GM12878 (cell line): ENCODE measurements at regions not wholly inside any gene's neighbourhood (a gene's known extent, or its start where the extent isn't known, plus 50 kb on each side); places are given as distances from the start of the nearest gene placed in this dataset.
A peak's percentile ranks its signal among the peaks of the same experiment; 100 is the strongest.

ENCODE experiments used
- ATAC-seq: fragments of 200-7000 bp; cut with Tn5 transposase; 3 replicates; pipeline ENCODE4 v1.9.1; 2020; ENCODE audit warnings: mild to moderate bottlenecking, moderate library complexity
- BruUV-seq: library from RNA; stranded (reverse); fragments of 400-500 nt; replicated peaks from 2 replicates; lab custom pipeline; 2021; lab: Mats Ljungman, UMichigan
- CTCF ChIA-PET: fragments of 300-600 bp; sonication (Branson Sonifier 250); formaldehyde crosslinking; extraction: SDS; loops from one replicate; lab custom pipeline; 2021; ENCODE audit warnings: inconsistent platforms; lab: Yijun Ruan, JAX
- POLR2A ChIA-PET: fragments of 350-600 bp; formaldehyde crosslinking; extraction: SDS; loops from one replicate; lab custom pipeline; 2021; ENCODE audit warnings: inconsistent platforms; lab: Charles Lee
- RAD21 ChIA-PET: fragments of 300-600 bp; sonication (Branson Sonifier 250); formaldehyde crosslinking; loops from one replicate; lab custom pipeline; 2023; ENCODE audit warnings: antibody characterized with exemption; ENCODE audit not compliant: unreplicated experiment; lab: Charles Lee
- SMC1A ChIA-PET: fragments of 300-600 bp; sonication (Branson Sonifier 250); formaldehyde crosslinking; loops from one replicate; lab custom pipeline; 2023; ENCODE audit not compliant: unreplicated experiment, uncharacterized antibody; lab: Charles Lee
- DNase-seq: peaks from one replicate; pipeline ENCODE4 v3.0.0-alpha.2; 2011; ENCODE audit warnings: low read depth, low spot score
- FAIRE-seq: peaks from 3 replicates; lab custom pipeline; 2011; peaks lifted over from hg19 to GRCh38; lab: Jason Lieb, UNC
- H2AFZ ChIP-seq: 2 replicates; pipeline ENCODE4 v1.6.0; 2011; ENCODE audit warnings: low read depth, low read length, control low read depth; ENCODE audit not compliant: control insufficient read depth
- H3K27ac ChIP-seq: 2 replicates; pipeline ENCODE4 v1.5.1; 2011; ENCODE audit warnings: control low read depth; ENCODE audit not compliant: control insufficient read depth, insufficient read depth
- H3K27me3 ChIP-seq, 2 experiments: replicated peaks in 1 of 2; 2 replicates each; pipeline versions ENCODE4 v1.6.0 to v1.6.1; 2011; ENCODE audit warnings: low read length in 1 of 2; ENCODE audit not compliant: control insufficient read depth in 2 of 2, insufficient read depth in 2 of 2
- H3K36me3 ChIP-seq, 2 experiments: 2 replicates each; pipeline ENCODE4 v1.5.1; 2011; ENCODE audit warnings: low read length in 1 of 2; ENCODE audit not compliant: control insufficient read depth in 2 of 2, insufficient read depth in 2 of 2
- H3K4me1 ChIP-seq: 2 replicates; pipeline ENCODE4 v1.6.1; 2011; ENCODE audit warnings: mild to moderate bottlenecking, low read length, moderate library complexity, mixed read lengths; ENCODE audit not compliant: control insufficient read depth, insufficient read depth
- H3K4me2 ChIP-seq: 2 replicates; pipeline ENCODE4 v1.6.0; 2011; ENCODE audit warnings: control low read depth; ENCODE audit not compliant: control insufficient read depth, insufficient read depth
- H3K4me3 ChIP-seq: fragments of 200-600 bp; sonication (generic); 2 replicates; pipeline ENCODE4 v1.5.1; 2016
- H3K79me2 ChIP-seq: 2 replicates; pipeline ENCODE4 v1.6.0; 2011; ENCODE audit warnings: low read length; ENCODE audit not compliant: control insufficient read depth, insufficient read depth
- H3K9ac ChIP-seq: 2 replicates; pipeline ENCODE4 v1.8.0; 2011; ENCODE audit warnings: low read length, control low read depth, mixed read lengths; ENCODE audit not compliant: control insufficient read depth, insufficient read depth
- H3K9me3 ChIP-seq: replicated peaks from 3 replicates; pipeline ENCODE4 v1.5.1; 2011; ENCODE audit warnings: mild to moderate bottlenecking, low read length; ENCODE audit not compliant: control insufficient read depth, insufficient read depth
- H4K20me1 ChIP-seq: 2 replicates; pipeline ENCODE4 v1.6.0; 2011; ENCODE audit not compliant: control insufficient read depth, insufficient read depth
- ATF7 ChIP-seq: fragments of 450-650 bp; IDR thresholded peaks from 2 replicates; pipeline ENCODE4 v1.6.1; 2016; ENCODE audit warnings: low read depth, mild to moderate bottlenecking
- BCLAF1 ChIP-seq: fragments of 450-650 bp; IDR thresholded peaks from 2 replicates; pipeline ENCODE4 v1.6.1; 2017; ENCODE audit warnings: antibody characterized with exemption, mild to moderate bottlenecking, moderate library complexity
- CTCF ChIP-seq, 3 experiments: IDR thresholded peaks in 2 of 3; conservative IDR thresholded peaks in 1 of 3; 2 replicates each; pipeline ENCODE4 v1.5.1; 2011; ENCODE audit warnings: low read depth in 3 of 3, low read length in 3 of 3, mild to moderate bottlenecking in 3 of 3, control low read depth in 2 of 3, moderate library complexity in 2 of 3, inconsistent platforms in 1 of 3, mixed read lengths in 1 of 3; ENCODE audit not compliant: control insufficient read depth in 2 of 3, insufficient read depth in 1 of 3; ENCODE audit errors: extremely low read depth in 1 of 3
- GATAD2B ChIP-seq: fragments of 450-650 bp; conservative IDR thresholded peaks from 2 replicates; pipeline ENCODE4 v1.6.1; 2017; ENCODE audit warnings: low read depth, mild to moderate bottlenecking, moderate library complexity
- JUNB ChIP-seq: IDR thresholded peaks from 2 replicates; pipeline ENCODE4 v1.6.1; 2016; ENCODE audit warnings: antibody characterized with exemption, mild to moderate bottlenecking
- JUND ChIP-seq: IDR thresholded peaks from 2 replicates; pipeline ENCODE4 v1.6.1; 2012; ENCODE audit warnings: low read depth, mild to moderate bottlenecking, low read length, improper control_type of control experiment, moderate library complexity
- KLF5 ChIP-seq: fragments of 450-650 bp; IDR thresholded peaks from 2 replicates; pipeline ENCODE4 v1.6.1; 2014; ENCODE audit warnings: mild to moderate bottlenecking; ENCODE audit not compliant: partially characterized antibody
- SPI1 ChIP-seq: IDR thresholded peaks from 2 replicates; pipeline ENCODE4 v1.6.1; 2011; ENCODE audit warnings: low read depth, mild to moderate bottlenecking, low read length, moderate library complexity, borderline replicate concordance; ENCODE audit not compliant: insufficient read depth
- TAF1 ChIP-seq: IDR thresholded peaks from 2 replicates; pipeline ENCODE4 v1.6.1; 2011; ENCODE audit warnings: mild to moderate bottlenecking, low read depth, low read length, borderline replicate concordance
- TCF3 ChIP-seq: IDR thresholded peaks from 2 replicates; pipeline ENCODE4 v1.6.1; 2012; ENCODE audit warnings: low read depth, mild to moderate bottlenecking, low read length, borderline replicate concordance; ENCODE audit not compliant: insufficient read depth
- TCF7 ChIP-seq: IDR thresholded peaks from 2 replicates; pipeline ENCODE4 v1.6.1; 2014; ENCODE audit warnings: antibody characterized with exemption, borderline replicate concordance
- ZNF24 ChIP-seq: fragments of 450-650 bp; IDR thresholded peaks from 2 replicates; pipeline ENCODE4 v1.6.1; 2017; ENCODE audit warnings: antibody characterized with exemption, mild to moderate bottlenecking
- ZSCAN29 ChIP-seq: fragments of 450-650 bp; IDR thresholded peaks from 2 replicates; pipeline ENCODE4 v1.6.1; 2017; ENCODE audit warnings: mild to moderate bottlenecking, moderate library complexity
- in situ Hi-C: fragments of 300-500 bp; cut with MboI; formaldehyde crosslinking; loops from 9 replicates; pipeline ENCODE4 v1.14.3; 2018; ENCODE audit warnings: mixed read lengths
- intact Hi-C: fragments of 100-400 bp; cut with micrococcal nuclease; formaldehyde crosslinking; loops from one replicate; pipeline ENCODE4 v1.14.2; 2022; ENCODE audit not compliant: unreplicated experiment
- TF ChIP-seq, protein P1 (sequence below): fragments of 450-650 bp; IDR thresholded peaks from 2 replicates; pipeline ENCODE4 v1.6.1; 2017; ENCODE audit warnings: low read depth, mild to moderate bottlenecking, moderate library complexity

DNA sequence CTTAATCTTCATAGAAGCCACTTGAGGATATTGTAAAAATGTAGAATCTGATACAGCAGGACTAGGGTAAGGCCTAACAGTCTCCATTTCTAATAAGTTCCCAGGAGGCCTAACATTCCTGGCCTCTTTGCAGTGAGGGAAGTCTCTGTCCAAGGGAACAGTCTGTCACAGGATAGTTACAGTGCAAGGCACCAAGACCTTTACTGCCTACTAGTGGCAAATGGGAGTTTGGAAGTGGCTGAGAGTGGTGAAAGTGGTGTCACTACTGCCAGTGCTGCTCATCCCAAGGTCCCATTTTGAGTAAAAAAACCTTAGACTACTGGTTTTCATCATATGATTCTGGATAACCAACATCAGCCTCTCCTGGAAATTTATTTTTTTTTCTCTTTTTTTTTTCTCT, 619.5 kb upstream of the SEMA3D start:
- POLR2A ChIA-PET = no interaction called here
- Histone ChIP-seq H3K9ac (no peak overlapping the region), H3K4me2 (no peak overlapping the region), H3K27me3 (no peaks in the 10 kb centered on the region), H3K36me3 (no peaks in the 10 kb centered on the region), H3K79me2 (no peaks in the 10 kb centered on the region), H4K20me1 (no peaks in the 10 kb centered on the region), H3K9me3 (no peaks in the 10 kb centered on the region), H3K27ac (no peak overlapping the region), H3K4me3 (no peak overlapping the region), H3K4me1 (no peaks in the 10 kb centered on the region), H2AFZ (no peak overlapping the region)
- TF ChIP-seq TAF1 = no peak
- peak in 2 of 3 experiments; percentile 3 to 8; a peak in 1 of 6 replicates for TF ChIP-seq CTCF (IDR thresholded peaks at IDR 0.05 in 2 of 3, conservative IDR thresholded peaks at IDR 0.05 in 1 of 3; ENCODE audit: control insufficient read depth in 2 of 3, extremely low read depth in 1 of 3, insufficient read depth in 1 of 3, low read depth in 3 of 3, low read length in 3 of 3)
- RAD21 ChIA-PET = no interaction called here
- no peak for FAIRE-seq
- no peak for DNase-seq
- SMC1A ChIA-PET = no interaction called here
- in situ Hi-C loops = no loop called here
- no TSS peak for BruUV-seq
- CTCF ChIA-PET = no interaction called here
- no peak for ATAC-seq
- intact Hi-C loops = no loop called here

DNA sequence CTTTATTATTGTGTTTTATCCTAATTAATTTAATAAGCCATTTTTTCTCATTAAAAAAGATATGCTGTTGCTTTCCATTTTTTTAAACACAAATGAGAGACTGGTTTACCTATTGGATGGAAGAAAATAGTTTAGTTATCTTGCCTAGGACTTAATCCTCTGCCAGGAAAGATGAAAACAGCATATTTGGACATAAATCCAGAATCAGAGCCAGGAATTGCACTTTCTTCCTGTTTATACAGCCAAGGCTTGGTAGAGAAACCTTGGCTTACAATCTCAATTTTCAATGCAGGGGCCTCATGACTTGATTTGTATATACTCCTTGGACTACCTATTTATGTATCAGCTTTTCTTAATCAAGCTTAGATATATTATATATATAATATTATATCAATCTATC, 618.8 kb upstream of the SEMA3D start:
- POLR2A ChIA-PET = no interaction called here
- ATAC-seq (no peak), DNase-seq (no peak), FAIRE-seq (no peak)
- no peak overlapping the region for H3K9ac ChIP-seq
- H3K27me3 ChIP-seq = no peaks in the 10 kb centered on the region
- no peak overlapping the region for H3K27ac ChIP-seq
- SMC1A ChIA-PET = no interaction called here
- CTCF ChIA-PET = no interaction called here
- no TSS peak for BruUV-seq
- H3K4me1 ChIP-seq = no peaks in the 10 kb centered on the region
- H3K9me3 ChIP-seq = no peaks in the 10 kb centered on the region
- no peaks in the 10 kb centered on the region for H4K20me1 ChIP-seq
- no peak overlapping the region for H2AFZ ChIP-seq
- H3K4me3 ChIP-seq = no peak overlapping the region
- in situ Hi-C loops = no loop called here
- no peaks in the 10 kb centered on the region for H3K36me3 ChIP-seq
- intact Hi-C loops = no loop called here
- H3K79me2 ChIP-seq = no peaks in the 10 kb centered on the region
- H3K4me2 ChIP-seq = no peak overlapping the region
- RAD21 ChIA-PET = no interaction called here
- TF ChIP-seq, protein P1, sequence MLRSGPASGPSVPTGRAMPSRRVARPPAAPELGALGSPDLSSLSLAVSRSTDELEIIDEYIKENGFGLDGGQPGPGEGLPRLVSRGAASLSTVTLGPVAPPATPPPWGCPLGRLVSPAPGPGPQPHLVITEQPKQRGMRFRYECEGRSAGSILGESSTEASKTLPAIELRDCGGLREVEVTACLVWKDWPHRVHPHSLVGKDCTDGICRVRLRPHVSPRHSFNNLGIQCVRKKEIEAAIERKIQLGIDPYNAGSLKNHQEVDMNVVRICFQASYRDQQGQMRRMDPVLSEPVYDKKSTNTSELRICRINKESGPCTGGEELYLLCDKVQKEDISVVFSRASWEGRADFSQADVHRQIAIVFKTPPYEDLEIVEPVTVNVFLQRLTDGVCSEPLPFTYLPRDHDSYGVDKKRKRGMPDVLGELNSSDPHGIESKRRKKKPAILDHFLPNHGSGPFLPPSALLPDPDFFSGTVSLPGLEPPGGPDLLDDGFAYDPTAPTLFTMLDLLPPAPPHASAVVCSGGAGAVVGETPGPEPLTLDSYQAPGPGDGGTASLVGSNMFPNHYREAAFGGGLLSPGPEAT = no peak
- TF ChIP-seq SPI1 = no peak
- TF ChIP-seq TCF7 = no peak
- no peak for TF ChIP-seq ZSCAN29
- TF ChIP-seq BCLAF1 = no peak
- no peak for TF ChIP-seq GATAD2B
- no peak for TF ChIP-seq KLF5
- no peak for TF ChIP-seq JUNB
- TF ChIP-seq ATF7 = no peak
- TF ChIP-seq JUND = no peak
- no peak for TF ChIP-seq ZNF24
- no peak for TF ChIP-seq TCF3
